ENCODE measurements at regions not wholly inside any gene's neighbourhood (a gene's known extent, or its start where the extent isn't known, plus 50 kb on each side); places are given as distances from the start of the nearest gene placed in this dataset.
"Not testable (repeated sequence)": the region's sequence is repeated elsewhere in the genome, so short reads cannot be mapped to it uniquely, and the experiment has no call there.

- TF ChIP-seq JUN (IDR thresholded peaks at IDR 0.05; ENCODE audit: low read depth, low read length) (no peak), RNF2 (IDR thresholded peaks at IDR 0.05; ENCODE audit: borderline replicate concordance, low read depth, low read length, missing control alignments, poor library complexity, severe bottlenecking) (no peak), HDAC2 (IDR thresholded peaks at IDR 0.05; ENCODE audit: borderline replicate concordance in 1 of 2, low read depth in 2 of 2, low read length in 2 of 2) (no peak)
These were observed 194.3 kb upstream of the TRPC7 start (continued) for GRCh38 chr5:136559651-136560050.

- POLR2A ChIA-PET (ENCODE audit: partially characterized antibody); H3K4ac ChIP-seq (replicated peaks; ENCODE audit: insufficient read length, low read depth, low read length); H3K9me3 ChIP-seq (ENCODE audit: insufficient read depth in 2 of 2, low read depth in 1 of 2, low read length in 1 of 2); H2BK5ac ChIP-seq (ENCODE audit: low read depth, low read length); H3K23me2 ChIP-seq (ENCODE audit: low read depth, low read length); H3K36me3 ChIP-seq (ENCODE audit: control insufficient read depth in 2 of 4, insufficient read depth in 4 of 4, low read length in 3 of 4); H2BK12ac ChIP-seq (ENCODE audit: low read depth, low read length); DNase-seq (ENCODE audit: low read depth in 1 of 2, low spot score in 2 of 2); H3K4me2 ChIP-seq (ENCODE audit: insufficient read depth in 1 of 2, low read depth in 2 of 2, low read length in 2 of 2); H3K4me1 ChIP-seq (replicated peaks in 1 of 4; ENCODE audit: control insufficient read depth in 3 of 4, insufficient read depth in 4 of 4, low read length in 3 of 4); H2AK5ac ChIP-seq (ENCODE audit: low read depth, low read length); H4K20me1 ChIP-seq (replicated peaks in 1 of 2; ENCODE audit: control insufficient read depth in 1 of 2, insufficient read depth in 2 of 2, low read length in 2 of 2); FAIRE-seq; H3K27ac ChIP-seq (ENCODE audit: low read depth, low read length); CTCF ChIA-PET (ENCODE audit: partially characterized antibody); H2BK20ac ChIP-seq (ENCODE audit: low read length); H3K27me3 ChIP-seq (replicated peaks in 1 of 4; ENCODE audit: control insufficient read depth in 3 of 4, extremely low read depth in 1 of 4, insufficient read depth in 3 of 4, low read length in 3 of 4); H4K5ac ChIP-seq (ENCODE audit: insufficient read length, low read depth, low read length); H4K91ac ChIP-seq (replicated peaks; ENCODE audit: insufficient read length, low read length); H3K18ac ChIP-seq (ENCODE audit: extremely low read depth, low read length); H4K8ac ChIP-seq (ENCODE audit: extremely low read depth, insufficient read depth, low read length); H3K56ac ChIP-seq (replicated peaks; ENCODE audit: insufficient read length, low read depth, low read length); H2BK120ac ChIP-seq (replicated peaks; ENCODE audit: low read depth, low read length); H3K14ac ChIP-seq (ENCODE audit: insufficient read length); H3K4me3 ChIP-seq (ENCODE audit: extremely low read depth in 1 of 4, insufficient read depth in 2 of 4, low read depth in 3 of 4, low read length in 4 of 4); H3K9ac ChIP-seq (replicated peaks in 1 of 4; ENCODE audit: extremely low read depth in 1 of 4, low read depth in 3 of 4, low read length in 3 of 4); H2AFZ ChIP-seq (ENCODE audit: low read length); H3K79me2 ChIP-seq (ENCODE audit: control insufficient read depth in 1 of 2, insufficient read depth in 2 of 2, low read length in 2 of 2); H3K79me1 ChIP-seq (ENCODE audit: low read depth, low read length); H2BK15ac ChIP-seq (ENCODE audit: low read length); H3K23ac ChIP-seq (ENCODE audit: insufficient read length): not testable (repeated sequence)
- WGBS, 2 experiments (ENCODE audit: extremely low coverage in 1 of 2, insufficient coverage in 1 of 2, insufficient read length in 1 of 2, insufficient replicate concordance in 2 of 2, low coverage in 1 of 2, low lambda C conversion rate in 2 of 2, missing lambda C conversion rate in 1 of 2), result 87% methylated on average over 2 of the region's 2 CpGs; no CpG with 5 or more reads in 1 of the 2 experiments
These were observed 181.8 kb upstream of the TRPC7 start for GRCh38 chr5:136547096-136547495.

Data from H1 (cell line).